Bronchial epithelial cell (primary cell): ENCODE measurements at regions not wholly inside any gene's neighbourhood (a gene's known extent, or its start where the extent isn't known, plus 50 kb on each side); places are given as distances from the start of the nearest gene placed in this dataset.
A peak's percentile ranks its signal among the peaks of the same experiment; 100 is the strongest.
"Not testable (repeated sequence)": the region's sequence is repeated elsewhere in the genome, so short reads cannot be mapped to it uniquely, and the experiment has no call there.

Experiments
- DNase-seq: peaks from one replicate; pipeline ENCODE4 v3.0.0-alpha.2; 2010; ENCODE audit warnings: low read depth
- FAIRE-seq: peaks from 2 replicates; lab custom pipeline; 2011; peaks lifted over from hg19 to GRCh38; lab: Jason Lieb, UNC
- H3K27me3 ChIP-seq: 2 replicates; pipeline ENCODE4 v1.5.1; 2011; ENCODE audit warnings: low read length; ENCODE audit not compliant: control insufficient read depth, insufficient read depth
- H3K36me3 ChIP-seq: 2 replicates; pipeline ENCODE4 v1.5.1; 2011; ENCODE audit warnings: low read length; ENCODE audit not compliant: control insufficient read depth, insufficient read depth
- H3K4me3 ChIP-seq: 2 replicates; pipeline ENCODE4 v1.5.1; 2011; ENCODE audit warnings: mild to moderate bottlenecking, low read depth, low read length, control low read depth
- TF ChIP-seq, protein P1 (sequence below): IDR thresholded peaks from 2 replicates; pipeline ENCODE4 v1.5.1; 2011; ENCODE audit warnings: mild to moderate bottlenecking, moderate library complexity, low read length, control low read depth, inconsistent platforms; ENCODE audit not compliant: insufficient read depth, severe bottlenecking

DNA sequence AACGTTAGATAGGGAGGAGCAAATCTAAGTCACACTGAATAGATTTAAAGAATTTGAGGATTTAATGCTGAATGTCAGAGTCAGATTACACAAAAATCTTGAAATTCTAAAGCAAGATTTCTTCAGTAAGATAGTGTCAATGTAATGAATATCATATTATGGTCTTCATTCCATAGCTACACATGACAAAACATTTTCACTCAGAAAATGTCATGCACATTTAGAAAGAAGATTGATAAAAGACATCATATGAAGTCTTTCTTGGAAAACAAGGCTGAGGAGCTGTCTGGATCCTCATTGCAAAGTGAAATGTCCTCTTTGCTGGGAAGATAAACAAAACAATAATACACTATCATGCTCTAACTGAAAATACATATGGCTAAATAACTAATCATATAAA is 1006.9 kb downstream of the PCDH7 start:
- Histone ChIP-seq H3K27me3 (no peaks in the 10 kb centered on the region), H3K36me3 (no peaks in the 10 kb centered on the region), H3K4me3 (no peak overlapping the region)
- no peak for DNase-seq
- FAIRE-seq: no peak
- TF ChIP-seq, protein P1, sequence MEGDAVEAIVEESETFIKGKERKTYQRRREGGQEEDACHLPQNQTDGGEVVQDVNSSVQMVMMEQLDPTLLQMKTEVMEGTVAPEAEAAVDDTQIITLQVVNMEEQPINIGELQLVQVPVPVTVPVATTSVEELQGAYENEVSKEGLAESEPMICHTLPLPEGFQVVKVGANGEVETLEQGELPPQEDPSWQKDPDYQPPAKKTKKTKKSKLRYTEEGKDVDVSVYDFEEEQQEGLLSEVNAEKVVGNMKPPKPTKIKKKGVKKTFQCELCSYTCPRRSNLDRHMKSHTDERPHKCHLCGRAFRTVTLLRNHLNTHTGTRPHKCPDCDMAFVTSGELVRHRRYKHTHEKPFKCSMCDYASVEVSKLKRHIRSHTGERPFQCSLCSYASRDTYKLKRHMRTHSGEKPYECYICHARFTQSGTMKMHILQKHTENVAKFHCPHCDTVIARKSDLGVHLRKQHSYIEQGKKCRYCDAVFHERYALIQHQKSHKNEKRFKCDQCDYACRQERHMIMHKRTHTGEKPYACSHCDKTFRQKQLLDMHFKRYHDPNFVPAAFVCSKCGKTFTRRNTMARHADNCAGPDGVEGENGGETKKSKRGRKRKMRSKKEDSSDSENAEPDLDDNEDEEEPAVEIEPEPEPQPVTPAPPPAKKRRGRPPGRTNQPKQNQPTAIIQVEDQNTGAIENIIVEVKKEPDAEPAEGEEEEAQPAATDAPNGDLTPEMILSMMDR: no peak

DNA sequence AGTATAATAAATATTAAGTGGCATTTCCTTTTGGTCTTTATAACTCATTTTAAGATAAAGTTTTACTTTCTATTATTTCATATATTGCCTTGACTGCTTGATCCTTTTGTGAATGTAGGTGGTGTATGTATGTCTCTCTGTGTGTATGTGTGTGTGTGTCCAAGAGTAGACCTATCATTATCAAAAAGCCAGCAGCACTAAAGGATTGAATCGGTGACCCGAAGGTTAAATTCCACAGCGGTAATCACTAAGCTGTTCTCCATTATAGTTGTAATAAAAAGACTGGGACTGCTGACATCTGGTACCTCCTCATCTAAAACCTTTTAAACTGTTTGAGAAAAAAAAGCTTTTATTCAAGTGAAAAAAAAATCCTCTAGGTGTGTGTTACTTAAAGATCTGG is 1014.8 kb downstream of the PCDH7 start:
- Histone ChIP-seq H3K27me3 (no peaks in the 10 kb centered on the region), H3K4me3 (no peak overlapping the region), H3K36me3 (no peaks in the 10 kb centered on the region)
- TF ChIP-seq, protein P1: no peak
- no peak for DNase-seq
- FAIRE-seq: no peak

- DNase-seq (no peak), FAIRE-seq (no peak)
- Histone ChIP-seq H3K36me3 (no peaks in the 10 kb centered on the region), H3K27me3 (no peaks in the 10 kb centered on the region), H3K4me3 (no peak overlapping the region)
- TF ChIP-seq, protein P1: no peak
Observed at GRCh38 chr4:31737419-31737818, 1017.2 kb downstream of the PCDH7 start.

GRCh38 chr4:31741326-31741725 is 1021.2 kb downstream of the PCDH7 start:
- FAIRE-seq: no peak
- peak; percentile 40 for DNase-seq
- TF ChIP-seq, protein P1: no peak
- H3K4me3 ChIP-seq: no peak overlapping the region
- H3K36me3 ChIP-seq: no peaks in the 10 kb centered on the region
- H3K27me3 ChIP-seq: no peaks in the 10 kb centered on the region

GRCh38 chr4:31748382-31748781 is 1028.2 kb downstream of the PCDH7 start:
- no peak for FAIRE-seq
- TF ChIP-seq, protein P1: no peak
- no peaks in the 10 kb centered on the region for H3K36me3 ChIP-seq
- H3K27me3 ChIP-seq: no peaks in the 10 kb centered on the region
- no peak overlapping the region for H3K4me3 ChIP-seq
- DNase-seq: no peak

- not testable (repeated sequence) for H3K27me3 ChIP-seq, H3K4me3 ChIP-seq, DNase-seq, FAIRE-seq, H3K36me3 ChIP-seq
Observed at GRCh38 chr4:31750581-31750980, 1030.4 kb downstream of the PCDH7 start.
